ENCODE measurements at regions not wholly inside any gene's neighbourhood (a gene's known extent, or its start where the extent isn't known, plus 50 kb on each side); places are given as distances from the start of the nearest gene placed in this dataset.

GRCh38 chr6:27112974-27113373 lies 134.5 kb upstream of the PRSS16 start:
- TF ChIP-seq CTCF (IDR thresholded peaks at IDR 0.05; ENCODE audit: low read depth, low read length) (no peak), POLR2A (IDR thresholded peaks at IDR 0.05; ENCODE audit: extremely low read depth, insufficient read length) (no peak)

Data from NB4 (cell line).